Liver (tissue), 8 donors: ENCODE measurements at regions not wholly inside any gene's neighbourhood (a gene's known extent, or its start where the extent isn't known, plus 50 kb on each side); places are given as distances from the start of the nearest gene placed in this dataset.

Experiments used
- DNase-seq: peaks from one replicate; pipeline ENCODE4 v3.0.0-alpha.2; 2017; ENCODE audit warnings: low spot score
- H3K27ac ChIP-seq, 2 donors: one replicate each; pipeline ENCODE4 v1.7.0; 2013; ENCODE audit warnings: inconsistent platforms in 2 of 2, low read length in 2 of 2, control low read depth in 1 of 2, low read depth in 1 of 2, mild to moderate bottlenecking in 1 of 2
- H3K27me3 ChIP-seq, 4 donors: one replicate each; pipeline versions ENCODE4 v1.6.1 to v1.7.0; 2013; ENCODE audit warnings: low read length in 3 of 4, inconsistent platforms in 1 of 4, mild to moderate bottlenecking in 1 of 4, moderate library complexity in 1 of 4; ENCODE audit not compliant: control insufficient read depth in 4 of 4, insufficient read depth in 4 of 4
- H3K36me3 ChIP-seq, 4 donors: one replicate each; pipeline versions ENCODE4 v1.6.1 to v1.7.0; 2013; ENCODE audit warnings: low read length in 3 of 4, mild to moderate bottlenecking in 3 of 4, low read depth in 1 of 4, moderate library complexity in 1 of 4; ENCODE audit not compliant: control insufficient read depth in 4 of 4, insufficient read depth in 3 of 4
- H3K4me1 ChIP-seq, 4 donors: one replicate each; pipeline versions ENCODE4 v1.6.1 to v1.7.0; 2013; ENCODE audit warnings: low read length in 3 of 4, mild to moderate bottlenecking in 3 of 4, moderate library complexity in 1 of 4; ENCODE audit not compliant: control insufficient read depth in 4 of 4, insufficient read depth in 4 of 4
- H3K4me3 ChIP-seq, 3 donors: one replicate each; pipeline versions ENCODE4 v1.6.1 to v1.7.0; 2013; ENCODE audit warnings: low read length in 3 of 3, control low read depth in 1 of 3, low read depth in 1 of 3, mild to moderate bottlenecking in 1 of 3
- H3K9ac ChIP-seq, 2 donors: one replicate each; pipeline ENCODE4 v1.7.0; 2013; ENCODE audit warnings: low read length in 2 of 2, mild to moderate bottlenecking in 2 of 2, moderate library complexity in 2 of 2, control low read depth in 1 of 2, low read depth in 1 of 2
- H3K9me3 ChIP-seq, 4 donors: one replicate each; pipeline versions ENCODE4 v1.6.1 to v1.7.0; 2013; ENCODE audit warnings: low read length in 3 of 4; ENCODE audit not compliant: control insufficient read depth in 4 of 4
- EGR1 ChIP-seq, 2 donors: IDR thresholded peaks; 2 replicates each; pipeline ENCODE4 v1.6.1; 2016 to 2018; ENCODE audit warnings: antibody characterized with exemption in 2 of 2, low read depth in 2 of 2
- FOXA1 ChIP-seq: IDR thresholded peaks from 2 replicates; pipeline ENCODE4 v1.6.1; 2016; ENCODE audit warnings: antibody characterized with exemption
- GABPA ChIP-seq, 2 donors: IDR thresholded peaks in 1 of 2; conservative IDR thresholded peaks in 1 of 2; 2 replicates each; pipeline ENCODE4 v1.6.1; 2016; ENCODE audit warnings: antibody characterized with exemption in 2 of 2, mild to moderate bottlenecking in 1 of 2, moderate library complexity in 1 of 2
- HNF4A ChIP-seq, 2 donors: conservative IDR thresholded peaks; 2 replicates each; pipeline ENCODE4 v1.6.1; 2016; ENCODE audit warnings: antibody characterized with exemption in 2 of 2, mild to moderate bottlenecking in 2 of 2
- RAD21 ChIP-seq, 2 donors: IDR thresholded peaks; 2 replicates each; pipeline ENCODE4 v1.6.1; 2016; ENCODE audit warnings: antibody characterized with exemption in 2 of 2, mild to moderate bottlenecking in 2 of 2
- RXRA ChIP-seq, 2 donors: IDR thresholded peaks; 2 replicates each; pipeline ENCODE4 v1.6.1; 2017 to 2018; ENCODE audit warnings: antibody characterized with exemption in 2 of 2, mild to moderate bottlenecking in 1 of 2
- SP1 ChIP-seq: IDR thresholded peaks from 2 replicates; pipeline ENCODE4 v1.6.1; 2018; ENCODE audit warnings: antibody characterized with exemption, mild to moderate bottlenecking
- YY1 ChIP-seq: IDR thresholded peaks from 2 replicates; pipeline ENCODE4 v1.6.1; 2016; ENCODE audit warnings: antibody characterized with exemption, mild to moderate bottlenecking
- WGBS: extraction: QIAGEN DNeasy Blood & Tissue Kit; methylation state at CpG from one replicate; pipeline ENCODE4 v1.1.7; 2013; 5-methylcytosine and 5-hydroxymethylcytosine counted together
- TF ChIP-seq, protein P1 (sequence below): IDR thresholded peaks from 2 replicates; pipeline ENCODE4 v1.6.1; 2016; ENCODE audit warnings: antibody characterized with exemption, mild to moderate bottlenecking
- TF ChIP-seq, protein P2 (sequence below): IDR thresholded peaks from 2 replicates; pipeline ENCODE4 v1.6.1; 2016; ENCODE audit warnings: antibody characterized with exemption
- TF ChIP-seq, protein P3 (sequence below): fragments of 150-350 bp; IDR thresholded peaks from 2 replicates; pipeline ENCODE4 v1.5.1; 2017; ENCODE audit warnings: improper control_type of control experiment, low read depth, low read length; ENCODE audit not compliant: missing input control
- TF ChIP-seq, protein P4 (sequence below): IDR thresholded peaks from 2 replicates; pipeline ENCODE4 v1.6.1; 2016; ENCODE audit warnings: antibody characterized with exemption
- donor health status: healthy.
- donor health status: healthy.
- donor health status: healthy.
- donor health status: healthy.
- donor health status: healthy.

DNA sequence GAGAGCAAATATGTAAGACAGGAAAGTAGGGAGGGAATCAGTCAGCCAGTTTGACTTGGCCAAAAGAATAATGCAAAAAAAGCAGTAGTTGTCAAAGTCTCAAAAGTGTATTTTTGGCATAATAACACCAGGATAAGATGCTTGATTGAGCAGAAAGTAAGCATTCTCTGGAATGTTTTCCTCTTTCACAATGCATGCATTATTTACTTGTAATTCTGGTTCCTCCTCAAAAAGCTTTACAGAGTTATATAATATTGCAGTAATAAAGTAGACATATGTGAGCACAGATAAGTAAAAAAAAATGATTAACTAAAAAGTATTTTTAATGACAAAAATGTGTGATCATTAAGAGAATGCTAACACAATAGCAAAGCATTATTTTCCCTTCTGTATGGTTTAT, 285.9 kb upstream of the BCHE start:
- no peak for DNase-seq
- Histone ChIP-seq H3K27me3 (no peaks in the 10 kb centered on the region), H3K27ac (no peak overlapping the region), H3K4me1 (no peaks in the 10 kb centered on the region), H3K9me3 (no peaks in the 10 kb centered on the region), H3K36me3 (no peaks in the 10 kb centered on the region), H3K9ac (no peak overlapping the region), H3K4me3 (no peak overlapping the region)
- TF ChIP-seq, protein P1, sequence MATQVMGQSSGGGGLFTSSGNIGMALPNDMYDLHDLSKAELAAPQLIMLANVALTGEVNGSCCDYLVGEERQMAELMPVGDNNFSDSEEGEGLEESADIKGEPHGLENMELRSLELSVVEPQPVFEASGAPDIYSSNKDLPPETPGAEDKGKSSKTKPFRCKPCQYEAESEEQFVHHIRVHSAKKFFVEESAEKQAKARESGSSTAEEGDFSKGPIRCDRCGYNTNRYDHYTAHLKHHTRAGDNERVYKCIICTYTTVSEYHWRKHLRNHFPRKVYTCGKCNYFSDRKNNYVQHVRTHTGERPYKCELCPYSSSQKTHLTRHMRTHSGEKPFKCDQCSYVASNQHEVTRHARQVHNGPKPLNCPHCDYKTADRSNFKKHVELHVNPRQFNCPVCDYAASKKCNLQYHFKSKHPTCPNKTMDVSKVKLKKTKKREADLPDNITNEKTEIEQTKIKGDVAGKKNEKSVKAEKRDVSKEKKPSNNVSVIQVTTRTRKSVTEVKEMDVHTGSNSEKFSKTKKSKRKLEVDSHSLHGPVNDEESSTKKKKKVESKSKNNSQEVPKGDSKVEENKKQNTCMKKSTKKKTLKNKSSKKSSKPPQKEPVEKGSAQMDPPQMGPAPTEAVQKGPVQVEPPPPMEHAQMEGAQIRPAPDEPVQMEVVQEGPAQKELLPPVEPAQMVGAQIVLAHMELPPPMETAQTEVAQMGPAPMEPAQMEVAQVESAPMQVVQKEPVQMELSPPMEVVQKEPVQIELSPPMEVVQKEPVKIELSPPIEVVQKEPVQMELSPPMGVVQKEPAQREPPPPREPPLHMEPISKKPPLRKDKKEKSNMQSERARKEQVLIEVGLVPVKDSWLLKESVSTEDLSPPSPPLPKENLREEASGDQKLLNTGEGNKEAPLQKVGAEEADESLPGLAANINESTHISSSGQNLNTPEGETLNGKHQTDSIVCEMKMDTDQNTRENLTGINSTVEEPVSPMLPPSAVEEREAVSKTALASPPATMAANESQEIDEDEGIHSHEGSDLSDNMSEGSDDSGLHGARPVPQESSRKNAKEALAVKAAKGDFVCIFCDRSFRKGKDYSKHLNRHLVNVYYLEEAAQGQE = no peak
- TF ChIP-seq GABPA (IDR thresholded peaks at IDR 0.05 in 1 of 2, conservative IDR thresholded peaks at IDR 0.05 in 1 of 2) (no peak), FOXA1 (no peak), RXRA (IDR thresholded peaks at IDR 0.05) (no peak), RAD21 (IDR thresholded peaks at IDR 0.05) (no peak), HNF4A (conservative IDR thresholded peaks at IDR 0.05) (no peak)
- TF ChIP-seq, protein P2, sequence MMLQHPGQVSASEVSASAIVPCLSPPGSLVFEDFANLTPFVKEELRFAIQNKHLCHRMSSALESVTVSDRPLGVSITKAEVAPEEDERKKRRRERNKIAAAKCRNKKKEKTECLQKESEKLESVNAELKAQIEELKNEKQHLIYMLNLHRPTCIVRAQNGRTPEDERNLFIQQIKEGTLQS = no peak

DNA sequence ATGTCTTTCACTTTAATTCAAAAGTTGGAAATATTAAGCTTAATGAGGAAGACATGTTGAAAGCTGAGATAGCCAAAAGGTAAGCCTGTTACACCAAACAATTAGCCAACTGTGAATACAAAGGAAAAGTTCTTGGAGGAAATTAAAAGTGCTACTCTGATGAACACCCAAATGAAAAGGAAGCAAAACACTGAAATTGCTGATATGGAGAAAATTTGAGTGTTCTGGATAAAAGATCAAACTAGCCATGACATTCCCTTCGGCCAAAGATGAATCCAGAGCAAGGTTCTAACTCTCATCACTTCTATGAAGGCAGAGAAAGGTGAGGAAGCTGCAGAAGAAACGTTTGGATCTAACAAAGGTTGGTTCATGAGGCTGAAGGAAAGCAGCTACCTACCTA, 280.8 kb upstream of the BCHE start:
- Histone ChIP-seq H3K4me3 (no peak overlapping the region), H3K27ac (no peak overlapping the region), H3K27me3 (no peaks in the 10 kb centered on the region), H3K4me1 (no peaks in the 10 kb centered on the region), H3K9me3 (no peaks in the 10 kb centered on the region), H3K36me3 (no peaks in the 10 kb centered on the region), H3K9ac (no peak overlapping the region)
- DNase-seq = no peak
- 29% methylated on average over 2 of the region's 2 CpGs for WGBS
- TF ChIP-seq YY1 (no peak), SP1 (no peak), FOXA1 (no peak), EGR1 (IDR thresholded peaks at IDR 0.05; ENCODE audit: low read depth in 2 of 2) (no peak)
- TF ChIP-seq, protein P3, sequence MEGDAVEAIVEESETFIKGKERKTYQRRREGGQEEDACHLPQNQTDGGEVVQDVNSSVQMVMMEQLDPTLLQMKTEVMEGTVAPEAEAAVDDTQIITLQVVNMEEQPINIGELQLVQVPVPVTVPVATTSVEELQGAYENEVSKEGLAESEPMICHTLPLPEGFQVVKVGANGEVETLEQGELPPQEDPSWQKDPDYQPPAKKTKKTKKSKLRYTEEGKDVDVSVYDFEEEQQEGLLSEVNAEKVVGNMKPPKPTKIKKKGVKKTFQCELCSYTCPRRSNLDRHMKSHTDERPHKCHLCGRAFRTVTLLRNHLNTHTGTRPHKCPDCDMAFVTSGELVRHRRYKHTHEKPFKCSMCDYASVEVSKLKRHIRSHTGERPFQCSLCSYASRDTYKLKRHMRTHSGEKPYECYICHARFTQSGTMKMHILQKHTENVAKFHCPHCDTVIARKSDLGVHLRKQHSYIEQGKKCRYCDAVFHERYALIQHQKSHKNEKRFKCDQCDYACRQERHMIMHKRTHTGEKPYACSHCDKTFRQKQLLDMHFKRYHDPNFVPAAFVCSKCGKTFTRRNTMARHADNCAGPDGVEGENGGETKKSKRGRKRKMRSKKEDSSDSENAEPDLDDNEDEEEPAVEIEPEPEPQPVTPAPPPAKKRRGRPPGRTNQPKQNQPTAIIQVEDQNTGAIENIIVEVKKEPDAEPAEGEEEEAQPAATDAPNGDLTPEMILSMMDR = no peak
- TF ChIP-seq, protein P4, sequence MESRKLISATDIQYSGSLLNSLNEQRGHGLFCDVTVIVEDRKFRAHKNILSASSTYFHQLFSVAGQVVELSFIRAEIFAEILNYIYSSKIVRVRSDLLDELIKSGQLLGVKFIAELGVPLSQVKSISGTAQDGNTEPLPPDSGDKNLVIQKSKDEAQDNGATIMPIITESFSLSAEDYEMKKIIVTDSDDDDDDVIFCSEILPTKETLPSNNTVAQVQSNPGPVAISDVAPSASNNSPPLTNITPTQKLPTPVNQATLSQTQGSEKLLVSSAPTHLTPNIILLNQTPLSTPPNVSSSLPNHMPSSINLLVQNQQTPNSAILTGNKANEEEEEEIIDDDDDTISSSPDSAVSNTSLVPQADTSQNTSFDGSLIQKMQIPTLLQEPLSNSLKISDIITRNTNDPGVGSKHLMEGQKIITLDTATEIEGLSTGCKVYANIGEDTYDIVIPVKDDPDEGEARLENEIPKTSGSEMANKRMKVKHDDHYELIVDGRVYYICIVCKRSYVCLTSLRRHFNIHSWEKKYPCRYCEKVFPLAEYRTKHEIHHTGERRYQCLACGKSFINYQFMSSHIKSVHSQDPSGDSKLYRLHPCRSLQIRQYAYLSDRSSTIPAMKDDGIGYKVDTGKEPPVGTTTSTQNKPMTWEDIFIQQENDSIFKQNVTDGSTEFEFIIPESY = no peak
- TF ChIP-seq, protein P2 = no peak
